A549 (cell line): ENCODE measurements at regions not wholly inside any gene's neighbourhood (a gene's known extent, or its start where the extent isn't known, plus 50 kb on each side); places are given as distances from the start of the nearest gene placed in this dataset.
A peak's percentile ranks its signal among the peaks of the same experiment; 100 is the strongest.

Source experiments
- BCL3 ChIP-seq: fragments of >200 bp; sonication (Bioruptor Twin); formaldehyde crosslinking; IDR thresholded peaks from 3 replicates; pipeline ENCODE4 v1.6.1; 2016
- CEBPB ChIP-seq, 2 experiments: fragments of >200 bp in 1 of 2; sonication (Bioruptor Twin) in 1 of 2; formaldehyde crosslinking in 1 of 2; IDR thresholded peaks; 2 replicates each; pipeline ENCODE4 v1.6.1; 2012 to 2016
- CHD2 ChIP-seq: fragments of 150-350 bp; IDR thresholded peaks from 2 replicates; pipeline ENCODE4 v1.6.1; 2014; ENCODE audit warnings: low read length; ENCODE audit not compliant: partially characterized antibody
- CHD4 ChIP-seq: fragments of 200-600 bp; sonication (generic); IDR thresholded peaks from 2 replicates; pipeline ENCODE4 v1.6.1; 2016; ENCODE audit warnings: antibody characterized with exemption, mild to moderate bottlenecking, borderline replicate concordance
- CTCF ChIP-seq: fragments of >200 bp; sonication (Bioruptor Twin); formaldehyde crosslinking; IDR thresholded peaks from 3 replicates; pipeline ENCODE4 v1.5.1; 2016
- MAZ ChIP-seq: fragments of 150-350 bp; IDR thresholded peaks from 2 replicates; pipeline ENCODE4 v1.6.1; 2014; ENCODE audit warnings: antibody characterized with exemption, low read depth, low read length, borderline replicate concordance
- MYC ChIP-seq: IDR thresholded peaks from 2 replicates; pipeline ENCODE4 v1.6.1; 2012; ENCODE audit warnings: mild to moderate bottlenecking, inconsistent platforms, low read length, improper control_type of control experiment, borderline replicate concordance
- NPAS2 ChIP-seq: fragments of 250-450 bp; sonication (Bioruptor Pico); IDR thresholded peaks from 2 replicates; pipeline ENCODE4 v1.8.0; 2022; ENCODE audit warnings: mild to moderate bottlenecking, moderate library complexity, borderline replicate concordance
- PHF8 ChIP-seq: fragments of 200-600 bp; sonication (generic); IDR thresholded peaks from 2 replicates; pipeline ENCODE4 v1.6.1; 2016; ENCODE audit warnings: low read depth, mild to moderate bottlenecking, antibody characterized with exemption, moderate library complexity, borderline replicate concordance
- POLR2A ChIP-seq: IDR thresholded peaks from 2 replicates; pipeline ENCODE4 v1.6.1; 2012; ENCODE audit warnings: mild to moderate bottlenecking, low read length
- POLR2AphosphoS2 ChIP-seq: conservative IDR thresholded peaks from 2 replicates; pipeline ENCODE4 v1.6.1; 2012; ENCODE audit warnings: low read length, improper control_type of control experiment, inconsistent platforms
- RCOR1 ChIP-seq: fragments of 150-350 bp; IDR thresholded peaks from 2 replicates; pipeline ENCODE4 v1.6.1; 2014; ENCODE audit warnings: antibody characterized with exemption, low read length, low read depth
- RFX5 ChIP-seq: fragments of 450-650 bp; IDR thresholded peaks from 2 replicates; pipeline ENCODE4 v1.7.1; 2014; ENCODE audit warnings: antibody characterized with exemption, mild to moderate bottlenecking, moderate library complexity

- TF ChIP-seq CTCF (no peak), POLR2A (no peak), RFX5 (no peak), POLR2AphosphoS2 (no peak), CEBPB (IDR thresholded peaks at IDR 0.05) (peak; percentile 43 to 52; a peak in 3 of 4 replicates), NPAS2 (no peak), MAZ (no peak), CHD2 (no peak), RCOR1 (no peak), BCL3 (no peak), CHD4 (no peak), PHF8 (no peak), MYC (no peak)
Measured at GRCh38 chr9:14372437-14373335, 58.7 kb upstream of the NFIB start.
